GM18873 (cell line): ENCODE measurements at regions not wholly inside any gene's neighbourhood (a gene's known extent, or its start where the extent isn't known, plus 50 kb on each side); places are given as distances from the start of the nearest gene placed in this dataset.

Source experiments
- ATAC-seq: cut with Tn5 transposase; IDR thresholded peaks from one replicate; pipeline ENCODE4 v1.9.1; 2021; ENCODE audit warnings: mild to moderate bottlenecking, moderate library complexity, moderate number of reproducible peaks; ENCODE audit not compliant: unreplicated experiment, low FRiP score

DNA sequence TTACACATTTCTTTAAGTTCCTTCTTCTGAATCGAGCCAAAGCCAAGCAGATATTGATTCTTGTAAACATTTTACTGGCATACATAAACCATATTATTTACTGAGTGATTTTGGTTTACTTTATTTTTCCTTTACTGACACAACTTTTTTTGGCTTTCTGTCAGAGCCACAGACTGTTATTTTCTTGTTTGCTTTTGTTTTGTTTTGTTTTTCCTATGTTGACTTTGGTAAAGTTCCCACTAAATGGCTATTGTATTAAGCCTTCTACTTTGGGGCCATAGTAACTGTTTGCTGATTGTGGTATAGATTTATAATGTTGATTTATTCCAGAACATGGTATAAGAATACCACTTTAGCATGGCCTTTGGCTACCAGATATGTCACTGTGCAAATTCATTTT lies 419.4 kb downstream of the DCDC2C start:
- no peak for ATAC-seq

- no peak for ATAC-seq
Observed at GRCh38 chr2:4130651-4131050, 427.3 kb downstream of the DCDC2C start.

GRCh38 chr2:4134551-4135550 lies 431.5 kb downstream of the DCDC2C start:
- no peak for ATAC-seq

- no peak for ATAC-seq
Observed at GRCh38 chr2:4135765-4136164, 432.4 kb downstream of the DCDC2C start.

DNA sequence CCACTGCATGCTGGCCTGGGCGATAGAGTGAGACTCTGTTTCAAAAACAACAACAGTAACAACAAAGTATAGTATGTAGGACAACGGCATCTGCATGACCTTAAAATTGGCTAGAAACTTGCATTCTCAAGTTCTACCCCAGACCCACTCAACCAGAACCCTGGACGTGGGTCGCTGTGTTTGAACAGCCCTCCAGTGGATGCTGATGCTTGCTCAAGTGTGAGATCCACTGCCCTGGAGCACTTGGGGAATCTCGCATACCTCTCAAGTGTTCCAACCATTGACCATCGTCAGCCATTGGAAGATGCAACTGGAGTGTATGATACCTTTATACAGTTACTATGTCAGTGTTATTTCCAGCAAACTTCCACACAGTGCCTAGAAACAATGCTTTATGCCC lies 435.9 kb downstream of the DCDC2C start:
- no peak for ATAC-seq

DNA sequence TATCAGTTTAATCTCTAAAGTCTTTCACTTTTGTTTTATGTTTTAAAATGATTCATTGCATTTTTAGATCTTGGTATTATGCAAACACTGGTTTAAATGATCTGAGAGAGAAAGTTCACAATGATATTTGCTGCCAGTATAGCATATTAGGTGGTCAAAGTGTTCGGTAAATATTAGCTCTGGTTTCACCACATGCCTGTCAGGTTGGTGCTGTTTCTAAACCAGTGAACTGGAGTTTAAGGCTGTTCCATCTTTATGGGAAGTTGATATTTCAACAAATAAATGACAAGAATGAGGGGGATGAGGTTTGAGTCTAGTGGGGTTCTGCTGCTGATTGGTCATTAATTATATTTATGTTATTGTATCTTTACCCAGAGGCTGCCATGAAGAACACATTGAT lies 436.4 kb downstream of the DCDC2C start:
- ATAC-seq: no peak

GRCh38 chr2:4140281-4140970 lies 437.1 kb downstream of the DCDC2C start:
- ATAC-seq: no peak

GRCh38 chr2:4144731-4145130 lies 441.4 kb downstream of the DCDC2C start:
- no peak for ATAC-seq

DNA sequence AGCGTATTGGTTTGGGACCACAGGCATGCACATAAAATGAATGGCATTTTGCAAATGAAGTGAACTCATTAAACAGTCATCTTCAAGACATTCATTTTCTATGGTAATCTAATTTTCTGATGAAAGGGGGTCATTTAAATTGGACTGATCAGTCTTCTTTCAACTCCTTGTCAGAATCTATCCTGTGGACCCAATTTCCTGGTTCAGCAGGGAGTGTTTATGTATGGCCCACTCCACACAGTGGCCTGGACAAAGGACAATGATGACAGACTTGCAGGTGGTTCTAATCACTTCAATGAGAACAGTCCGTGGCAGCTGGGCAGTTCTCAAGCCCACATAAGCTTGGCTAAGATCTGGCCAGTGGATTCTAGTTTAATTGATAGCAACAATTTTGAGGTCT lies 448.1 kb downstream of the DCDC2C start:
- no peak for ATAC-seq

DNA sequence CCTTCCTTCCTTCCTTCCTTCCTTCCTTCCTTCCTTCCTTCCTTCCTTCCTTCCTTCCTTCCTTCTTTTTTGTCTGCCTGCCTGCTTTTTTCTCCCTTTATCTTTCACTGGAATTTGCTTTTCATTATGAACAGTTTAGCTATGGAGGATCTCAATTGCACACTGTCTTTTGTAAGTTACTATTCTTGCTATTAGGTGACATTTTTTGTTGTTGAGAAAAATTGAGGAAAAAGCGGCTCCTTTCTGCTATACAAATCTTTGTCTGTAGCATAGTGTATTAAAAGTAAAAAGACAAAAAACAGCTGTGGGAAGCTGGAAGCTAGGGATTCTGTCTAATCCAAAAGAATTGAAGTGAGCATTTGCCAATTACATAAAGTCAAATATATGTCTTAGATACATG lies 448.7 kb downstream of the DCDC2C start:
- ATAC-seq: no peak

GRCh38 chr2:4168834-4169233 lies 465.5 kb downstream of the DCDC2C start:
- ATAC-seq: no peak

DNA sequence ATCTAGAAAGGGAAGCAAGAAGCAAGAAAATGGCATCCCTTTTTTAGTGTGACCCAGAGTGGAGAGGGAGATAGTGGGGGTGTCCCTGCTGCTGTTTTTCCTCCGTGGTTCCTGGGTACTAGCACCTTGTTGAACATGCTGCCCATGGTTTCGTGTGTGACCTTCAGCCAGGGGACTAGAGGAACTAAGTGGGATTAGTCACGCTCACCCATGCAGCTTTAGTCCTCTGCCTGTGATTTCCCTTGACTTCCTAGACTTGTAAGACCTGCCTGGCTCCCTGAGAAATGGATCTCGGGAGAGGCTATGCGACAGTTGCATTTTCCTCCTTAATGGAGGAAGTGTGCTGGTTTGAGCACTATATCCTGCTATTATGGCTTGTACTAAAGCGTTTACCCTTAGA lies 471.4 kb downstream of the DCDC2C start:
- ATAC-seq: no peak

DNA sequence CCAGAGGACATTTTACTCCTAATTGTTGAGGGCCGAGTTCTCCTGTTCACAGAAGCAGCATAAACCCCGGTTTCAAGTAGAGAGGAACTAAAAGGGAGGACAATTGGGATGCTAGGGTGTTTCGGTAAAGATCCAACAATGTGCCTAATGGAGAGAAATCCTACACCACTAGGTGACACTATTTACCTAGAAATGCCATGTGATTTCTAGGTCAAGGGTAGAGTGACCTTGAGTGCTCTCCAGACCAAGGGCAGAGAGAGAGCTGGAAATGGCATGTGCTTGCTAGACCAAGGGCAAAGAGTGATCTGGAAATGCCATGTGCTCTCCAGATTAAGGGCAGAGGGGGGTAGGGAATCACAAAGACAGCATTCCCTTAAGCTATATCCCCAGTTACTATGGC lies 472.0 kb downstream of the DCDC2C start:
- ATAC-seq: no peak

DNA sequence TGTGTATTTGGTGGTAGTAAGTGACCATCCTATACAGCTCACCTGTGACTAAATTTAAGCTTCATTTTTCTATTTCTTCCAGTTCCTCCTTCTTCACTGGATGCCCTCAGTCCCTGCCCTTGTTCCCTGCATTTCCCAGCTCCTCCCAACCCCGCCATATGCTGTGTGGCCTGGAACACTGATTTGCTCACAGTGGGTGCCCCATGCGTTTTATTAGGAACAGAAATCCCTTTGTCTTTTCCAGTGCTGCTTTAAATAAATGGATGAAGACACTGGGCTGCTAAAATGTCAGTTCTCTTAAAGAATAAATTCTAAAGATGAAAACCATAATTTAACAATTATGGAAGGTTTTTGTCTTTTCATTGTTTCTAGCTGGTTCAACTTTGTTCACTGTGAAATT lies 477.3 kb downstream of the DCDC2C start:
- no peak for ATAC-seq

DNA sequence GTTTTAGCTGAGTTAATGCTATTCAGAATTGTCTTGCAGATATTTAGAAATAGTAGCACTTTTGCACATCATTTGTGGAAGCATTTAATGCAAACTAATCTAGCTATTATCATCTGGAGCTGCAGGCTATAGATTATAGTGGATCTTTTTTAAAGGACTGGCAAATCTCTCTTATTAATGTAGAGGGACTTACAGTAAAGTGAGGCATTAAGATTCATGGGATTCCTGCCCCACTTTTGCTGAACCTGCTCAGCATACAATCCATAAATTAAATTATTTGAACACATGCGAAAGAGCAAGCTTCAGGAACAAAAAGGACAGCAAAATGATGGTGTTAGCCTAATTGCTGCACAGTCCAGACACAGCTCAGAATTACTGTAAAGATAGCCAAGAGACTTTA lies 477.7 kb downstream of the DCDC2C start:
- no peak for ATAC-seq

DNA sequence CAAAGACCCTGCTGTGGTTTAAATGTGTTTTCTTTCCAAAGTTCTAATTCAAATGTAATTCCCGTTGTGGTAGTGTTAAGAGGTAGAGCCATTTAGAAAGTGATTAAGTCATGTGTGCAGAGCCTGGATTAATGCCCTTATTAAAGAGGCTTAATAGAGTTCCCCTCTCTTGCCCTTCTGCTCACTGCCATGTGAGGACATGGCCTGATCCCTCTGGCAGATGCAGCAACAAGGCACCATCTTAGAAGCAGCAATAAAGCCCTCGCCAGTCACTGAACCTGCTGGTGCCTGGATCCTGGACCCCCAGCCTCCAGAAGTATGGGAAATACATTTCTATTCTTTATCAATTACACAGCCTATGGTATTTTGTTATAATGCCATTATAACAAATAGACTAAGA lies 485.2 kb downstream of the DCDC2C start:
- no peak for ATAC-seq

DNA sequence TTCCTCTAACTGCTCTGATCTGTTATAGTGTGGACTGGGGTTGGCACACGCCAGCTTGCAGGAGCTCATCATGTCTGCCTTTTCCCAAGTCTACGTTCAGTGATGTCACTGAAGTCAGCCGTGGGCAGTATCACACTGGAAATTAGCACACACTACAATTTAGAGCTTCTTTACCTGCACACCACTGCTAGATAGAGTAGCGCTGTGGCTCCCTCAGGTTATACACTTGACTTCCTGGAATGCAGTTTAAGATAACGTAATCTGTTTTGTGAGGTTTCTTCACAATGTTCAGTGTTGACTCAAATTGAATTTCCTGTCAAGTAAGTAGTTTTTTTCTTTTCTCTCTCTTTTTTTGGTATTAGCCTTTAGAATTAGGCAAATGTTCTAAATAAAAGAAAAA lies 487.2 kb downstream of the DCDC2C start:
- ATAC-seq: no peak

GRCh38 chr2:4192119-4192518 lies 488.7 kb downstream of the DCDC2C start:
- ATAC-seq: no peak

- ATAC-seq: no peak
Observed at GRCh38 chr2:4214444-4215205, 511.2 kb downstream of the DCDC2C start.

- no peak for ATAC-seq
Observed at GRCh38 chr2:4217737-4218136, 514.4 kb downstream of the DCDC2C start.

- ATAC-seq: no peak
Observed at GRCh38 chr2:4219101-4219500, 515.7 kb downstream of the DCDC2C start.
